Transverse colon (tissue), 4 donors: ENCODE measurements at regions not wholly inside any gene's neighbourhood (a gene's known extent, or its start where the extent isn't known, plus 50 kb on each side); places are given as distances from the start of the nearest gene placed in this dataset.

Experiments used
- EP300 ChIP-seq: sonication (generic); formaldehyde crosslinking; IDR thresholded peaks from one replicate; pipeline ENCODE4 v1.6.1; 2017; ENCODE audit warnings: antibody characterized with exemption, low read depth
- POLR2A ChIP-seq: fragments of 450-650 bp; IDR thresholded peaks from one replicate; pipeline ENCODE4 v1.6.1; 2016; ENCODE audit warnings: antibody characterized with exemption, mild to moderate bottlenecking, moderate library complexity
- POLR2AphosphoS5 ChIP-seq, 3 donors: sonication (generic); formaldehyde crosslinking; IDR thresholded peaks; one replicate each; pipeline ENCODE4 v1.6.1; 2016; ENCODE audit warnings: antibody characterized with exemption in 3 of 3
- TF ChIP-seq, protein P1 (sequence below), 5 experiments: fragments of 200-600 bp in 3 of 5; fragments of 450-650 bp in 2 of 5; sonication (generic) in 3 of 5; IDR thresholded peaks; 1 replicate in 2 of 5; 2 replicates in 3 of 5; pipeline ENCODE4 v1.5.1; 2016 to 2017; ENCODE audit warnings: antibody characterized with exemption in 5 of 5, inconsistent platforms in 3 of 5, mild to moderate bottlenecking in 2 of 5, moderate library complexity in 1 of 5

DNA sequence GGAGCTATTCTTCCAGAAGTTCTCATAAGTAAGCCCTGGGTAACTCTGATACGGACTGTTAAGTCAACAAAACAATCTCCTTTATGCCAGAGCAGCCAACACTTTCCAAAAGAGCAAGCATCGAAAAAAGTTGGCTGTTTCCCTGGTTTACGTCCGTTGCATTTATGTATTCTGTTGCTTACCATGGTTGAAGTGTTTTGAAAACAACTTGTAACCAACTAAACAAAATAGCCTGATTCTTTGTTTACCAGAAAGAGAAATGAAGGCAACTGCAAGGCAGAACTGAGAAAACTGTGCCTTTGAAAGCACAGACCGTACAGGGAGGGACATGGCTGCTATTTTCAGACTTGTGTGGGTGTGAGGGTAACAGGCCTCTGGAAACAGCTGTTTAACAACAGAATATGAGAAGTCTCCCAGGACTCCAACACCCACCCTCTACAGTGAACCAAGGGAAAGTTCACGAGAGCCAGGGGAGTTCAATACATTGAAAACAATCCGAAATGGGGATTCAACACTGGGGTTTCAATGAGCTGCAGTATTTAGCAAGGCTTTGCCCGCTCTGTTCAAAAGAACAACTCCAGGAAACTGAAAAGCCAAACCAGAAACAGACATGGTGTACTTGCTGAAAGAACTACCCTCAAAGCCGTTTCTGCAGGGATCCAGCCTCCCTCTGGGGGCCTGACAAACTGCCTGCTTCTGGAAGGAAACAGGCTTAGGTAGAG, 95.8 kb upstream of the EGFL6 start:
- TF ChIP-seq, protein P1, sequence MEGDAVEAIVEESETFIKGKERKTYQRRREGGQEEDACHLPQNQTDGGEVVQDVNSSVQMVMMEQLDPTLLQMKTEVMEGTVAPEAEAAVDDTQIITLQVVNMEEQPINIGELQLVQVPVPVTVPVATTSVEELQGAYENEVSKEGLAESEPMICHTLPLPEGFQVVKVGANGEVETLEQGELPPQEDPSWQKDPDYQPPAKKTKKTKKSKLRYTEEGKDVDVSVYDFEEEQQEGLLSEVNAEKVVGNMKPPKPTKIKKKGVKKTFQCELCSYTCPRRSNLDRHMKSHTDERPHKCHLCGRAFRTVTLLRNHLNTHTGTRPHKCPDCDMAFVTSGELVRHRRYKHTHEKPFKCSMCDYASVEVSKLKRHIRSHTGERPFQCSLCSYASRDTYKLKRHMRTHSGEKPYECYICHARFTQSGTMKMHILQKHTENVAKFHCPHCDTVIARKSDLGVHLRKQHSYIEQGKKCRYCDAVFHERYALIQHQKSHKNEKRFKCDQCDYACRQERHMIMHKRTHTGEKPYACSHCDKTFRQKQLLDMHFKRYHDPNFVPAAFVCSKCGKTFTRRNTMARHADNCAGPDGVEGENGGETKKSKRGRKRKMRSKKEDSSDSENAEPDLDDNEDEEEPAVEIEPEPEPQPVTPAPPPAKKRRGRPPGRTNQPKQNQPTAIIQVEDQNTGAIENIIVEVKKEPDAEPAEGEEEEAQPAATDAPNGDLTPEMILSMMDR (IDR thresholded peaks at IDR 0.05), result no peak
- TF ChIP-seq EP300, result no peak
- no peak for TF ChIP-seq POLR2A
- no peak for TF ChIP-seq POLR2AphosphoS5 (IDR thresholded peaks at IDR 0.05)
